ENCODE measurements at regions not wholly inside any gene's neighbourhood (a gene's known extent, or its start where the extent isn't known, plus 50 kb on each side); places are given as distances from the start of the nearest gene placed in this dataset.

DNA sequence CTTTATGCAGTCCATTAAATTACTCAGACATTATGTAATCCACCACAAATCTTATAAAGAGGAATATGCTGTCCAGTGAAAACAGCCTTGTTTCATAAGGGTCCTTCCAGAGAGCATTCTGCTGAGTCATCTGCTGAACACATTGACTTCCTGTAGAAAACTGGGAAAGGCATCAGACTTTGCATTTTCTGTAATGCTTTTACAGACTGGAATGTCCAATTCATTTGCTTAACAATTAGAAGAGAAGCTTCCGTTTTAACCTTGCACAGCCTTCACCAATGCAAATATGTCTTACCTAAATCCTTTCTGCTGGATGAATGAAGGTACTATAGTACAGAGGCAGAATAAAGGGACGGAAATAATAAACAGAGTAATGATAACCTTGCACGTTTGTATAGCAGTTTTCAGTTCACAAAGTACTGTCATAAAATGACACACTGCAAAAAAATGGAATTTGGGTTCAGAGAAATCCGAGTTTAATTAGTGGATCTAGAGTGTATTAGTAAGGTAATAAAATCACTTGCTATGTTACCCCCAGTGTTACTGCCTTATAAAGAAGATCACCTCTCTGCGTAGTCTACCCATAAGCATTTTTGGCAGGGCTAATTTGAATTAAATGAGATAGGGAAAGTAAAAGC lies 301.5 kb downstream of the PYDC2 start:
- TF ChIP-seq, protein P1, sequence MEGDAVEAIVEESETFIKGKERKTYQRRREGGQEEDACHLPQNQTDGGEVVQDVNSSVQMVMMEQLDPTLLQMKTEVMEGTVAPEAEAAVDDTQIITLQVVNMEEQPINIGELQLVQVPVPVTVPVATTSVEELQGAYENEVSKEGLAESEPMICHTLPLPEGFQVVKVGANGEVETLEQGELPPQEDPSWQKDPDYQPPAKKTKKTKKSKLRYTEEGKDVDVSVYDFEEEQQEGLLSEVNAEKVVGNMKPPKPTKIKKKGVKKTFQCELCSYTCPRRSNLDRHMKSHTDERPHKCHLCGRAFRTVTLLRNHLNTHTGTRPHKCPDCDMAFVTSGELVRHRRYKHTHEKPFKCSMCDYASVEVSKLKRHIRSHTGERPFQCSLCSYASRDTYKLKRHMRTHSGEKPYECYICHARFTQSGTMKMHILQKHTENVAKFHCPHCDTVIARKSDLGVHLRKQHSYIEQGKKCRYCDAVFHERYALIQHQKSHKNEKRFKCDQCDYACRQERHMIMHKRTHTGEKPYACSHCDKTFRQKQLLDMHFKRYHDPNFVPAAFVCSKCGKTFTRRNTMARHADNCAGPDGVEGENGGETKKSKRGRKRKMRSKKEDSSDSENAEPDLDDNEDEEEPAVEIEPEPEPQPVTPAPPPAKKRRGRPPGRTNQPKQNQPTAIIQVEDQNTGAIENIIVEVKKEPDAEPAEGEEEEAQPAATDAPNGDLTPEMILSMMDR (IDR thresholded peaks at IDR 0.05 in 4 of 5, conservative IDR thresholded peaks at IDR 0.05 in 1 of 5): no peak
- no peak for TF ChIP-seq POLR2A (IDR thresholded peaks at IDR 0.05)
- H3K27ac ChIP-seq: no peak overlapping the region
- H3K4me1 ChIP-seq: no peaks in the 10 kb centered on the region
- ATAC-seq (no peak), DNase-seq (no peak)
- no peaks in the 10 kb centered on the region for H3K27me3 ChIP-seq
- H3K4me3 ChIP-seq: no peak overlapping the region
- no peaks in the 10 kb centered on the region for H3K9me3 ChIP-seq
- intact Hi-C loops (cut with DNase I; ENCODE audit: low total_unique reads) (no loop called here), in situ Hi-C loops (cut with MboI; ENCODE audit: low sequenced_read_pairs in 4 of 4) (no loop called here)
- H3K36me3 ChIP-seq: no peaks in the 10 kb centered on the region

DNA sequence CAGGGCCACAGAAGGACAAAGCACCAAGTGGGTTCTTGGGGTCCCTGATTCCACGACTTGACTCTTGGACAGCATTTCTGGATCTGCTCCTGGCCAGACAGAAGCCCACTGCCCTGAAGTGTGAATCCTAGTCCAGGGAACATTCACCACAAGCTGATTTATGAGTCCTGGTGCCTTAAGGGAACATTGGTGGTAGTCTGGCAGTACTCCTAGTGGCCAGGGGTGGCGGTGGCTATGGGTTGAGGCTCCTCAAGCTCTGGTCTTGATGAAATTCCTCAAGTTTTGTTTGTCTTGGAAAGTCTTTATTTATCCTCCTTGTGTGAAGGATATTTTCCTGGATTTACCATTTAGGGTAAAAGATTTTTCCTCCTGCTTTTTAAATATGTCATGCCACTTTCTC lies 307.5 kb downstream of the PYDC2 start:
- no peaks in the 10 kb centered on the region for H3K36me3 ChIP-seq
- no peak overlapping the region for H3K4me3 ChIP-seq
- DNase-seq (no peak), ATAC-seq (no peak)
- intact Hi-C loops (cut with DNase I; ENCODE audit: low total_unique reads): no loop called here
- in situ Hi-C loops (cut with MboI; ENCODE audit: low sequenced_read_pairs in 4 of 4): no loop called here
- H3K27me3 ChIP-seq: no peaks in the 10 kb centered on the region
- no peaks in the 10 kb centered on the region for H3K4me1 ChIP-seq
- H3K27ac ChIP-seq: no peak overlapping the region
- no peaks in the 10 kb centered on the region for H3K9me3 ChIP-seq
- TF ChIP-seq POLR2A (IDR thresholded peaks at IDR 0.05): no peak
- TF ChIP-seq, protein P1 (IDR thresholded peaks at IDR 0.05 in 4 of 5, conservative IDR thresholded peaks at IDR 0.05 in 1 of 5): no peak

DNA sequence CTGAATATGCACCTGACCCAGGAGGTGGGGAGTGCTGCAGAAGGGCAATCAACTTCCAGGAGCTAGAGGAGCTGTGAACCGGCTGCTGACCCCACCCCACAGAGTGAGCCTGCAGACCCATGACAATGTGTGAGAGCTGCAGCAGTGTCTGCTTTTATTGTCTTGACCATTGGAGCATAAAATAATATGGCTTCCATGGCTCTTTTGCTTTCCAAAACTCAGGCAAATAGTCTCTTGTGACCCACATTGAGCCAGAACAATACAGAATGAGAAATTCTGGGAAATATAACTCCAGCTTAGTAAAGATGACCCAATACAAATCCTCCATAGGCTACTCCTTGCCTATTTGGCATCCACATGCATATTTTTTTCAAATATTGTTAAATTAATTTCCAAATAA lies 309.6 kb downstream of the PYDC2 start:
- Histone ChIP-seq H3K27ac (no peak overlapping the region), H3K9me3 (no peaks in the 10 kb centered on the region), H3K27me3 (no peaks in the 10 kb centered on the region), H3K36me3 (no peaks in the 10 kb centered on the region), H3K4me1 (no peaks in the 10 kb centered on the region), H3K4me3 (no peak overlapping the region)
- intact Hi-C loops (cut with DNase I; ENCODE audit: low total_unique reads): no loop called here
- TF ChIP-seq, protein P1 (IDR thresholded peaks at IDR 0.05 in 4 of 5, conservative IDR thresholded peaks at IDR 0.05 in 1 of 5): no peak
- no peak for TF ChIP-seq POLR2A (IDR thresholded peaks at IDR 0.05)
- ATAC-seq (no peak), DNase-seq (no peak)
- in situ Hi-C loops (cut with MboI; ENCODE audit: low sequenced_read_pairs in 4 of 4): no loop called here

DNA sequence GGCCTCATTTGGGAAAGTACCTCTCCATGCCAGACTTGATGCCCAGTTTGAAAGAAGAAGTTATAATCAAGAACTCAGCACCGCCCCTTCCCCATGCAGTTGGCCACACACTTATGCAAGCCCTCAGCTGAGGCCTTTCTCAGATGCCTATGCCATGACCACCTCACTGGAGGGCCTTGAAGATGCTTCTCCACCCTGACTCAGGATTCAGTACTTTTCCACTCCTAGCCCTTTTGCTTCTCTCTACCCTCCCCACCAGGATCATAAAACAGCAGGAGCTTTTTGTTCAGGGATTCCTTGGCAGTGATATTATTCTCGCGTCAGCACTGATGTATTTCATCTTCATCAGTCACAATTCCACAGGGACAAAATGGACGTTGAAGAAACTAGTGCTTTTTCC lies 313.5 kb downstream of the PYDC2 start:
- no peaks in the 10 kb centered on the region for H3K9me3 ChIP-seq
- no peaks in the 10 kb centered on the region for H3K27me3 ChIP-seq
- in situ Hi-C loops (cut with MboI; ENCODE audit: low sequenced_read_pairs in 4 of 4) (no loop called here), intact Hi-C loops (cut with DNase I; ENCODE audit: low total_unique reads) (no loop called here)
- H3K36me3 ChIP-seq: no peaks in the 10 kb centered on the region
- TF ChIP-seq POLR2A (IDR thresholded peaks at IDR 0.05): no peak
- TF ChIP-seq, protein P1 (IDR thresholded peaks at IDR 0.05 in 4 of 5, conservative IDR thresholded peaks at IDR 0.05 in 1 of 5): no peak
- DNase-seq: no peak
- H3K4me1 ChIP-seq: no peaks in the 10 kb centered on the region
- no peak overlapping the region for H3K27ac ChIP-seq
- no peak for ATAC-seq
- H3K4me3 ChIP-seq: no peak overlapping the region

Measured in gastrocnemius medialis (tissue), 4 donors.